Subcutaneous abdominal adipose tissue (tissue), 5 donors: ENCODE measurements at regions not wholly inside any gene's neighbourhood (a gene's known extent, or its start where the extent isn't known, plus 50 kb on each side); places are given as distances from the start of the nearest gene placed in this dataset.

Source experiments
- H3K27ac ChIP-seq: one replicate; pipeline ENCODE4 v1.7.0; 2013; ENCODE audit warnings: low read depth, mild to moderate bottlenecking, inconsistent platforms, low read length, moderate library complexity
- H3K27me3 ChIP-seq, 5 donors: one replicate each; pipeline ENCODE4 v1.7.0; 2013; ENCODE audit warnings: low read length in 5 of 5, inconsistent platforms in 1 of 5; ENCODE audit not compliant: control insufficient read depth in 5 of 5, insufficient read depth in 4 of 5
- H3K36me3 ChIP-seq, 5 donors: one replicate each; pipeline ENCODE4 v1.7.0; 2013; ENCODE audit warnings: low read length in 5 of 5; ENCODE audit not compliant: control insufficient read depth in 5 of 5, insufficient read depth in 5 of 5
- H3K4me1 ChIP-seq, 5 donors: one replicate each; pipeline ENCODE4 v1.7.0; 2013; ENCODE audit warnings: low read length in 5 of 5, mild to moderate bottlenecking in 3 of 5, moderate library complexity in 1 of 5; ENCODE audit not compliant: control insufficient read depth in 5 of 5, insufficient read depth in 5 of 5
- H3K4me3 ChIP-seq, 5 donors: one replicate each; pipeline ENCODE4 v1.7.0; 2013; ENCODE audit warnings: low read length in 5 of 5, low read depth in 1 of 5
- H3K9ac ChIP-seq, 5 donors: one replicate each; pipeline ENCODE4 v1.7.0; 2013; ENCODE audit warnings: low read length in 5 of 5, mild to moderate bottlenecking in 4 of 5, moderate library complexity in 3 of 5
- H3K9me3 ChIP-seq, 5 donors: one replicate each; pipeline ENCODE4 v1.7.0; 2013; ENCODE audit warnings: low read length in 5 of 5; ENCODE audit not compliant: control insufficient read depth in 5 of 5
- donor health status: healthy.
- donor health status: healthy.
- donor health status: healthy.
- donor health status: healthy.
- donor health status: healthy.

- Histone ChIP-seq H3K4me3 (no peak overlapping the region), H3K27ac (no peak overlapping the region), H3K9me3 (peaks cover 0 to 4% (median 0%) of the 10 kb centered on the region in 5 donors), H3K36me3 (no peaks in the 10 kb centered on the region), H3K27me3 (peaks cover 4 to 11% (median 5%) of the 10 kb centered on the region in 5 donors), H3K4me1 (no peaks in the 10 kb centered on the region), H3K9ac (no peak overlapping the region)
Observed at GRCh38 chr1:37085393-37085792, 51.1 kb upstream of the GRIK3 start.

- no peak overlapping the region for H3K4me3 ChIP-seq
- no peak overlapping the region for H3K27ac ChIP-seq
- H3K27me3 ChIP-seq = peaks cover 5 to 22% (median 8%) of the 10 kb centered on the region in 5 donors
- no peaks in the 10 kb centered on the region for H3K4me1 ChIP-seq
- no peak overlapping the region for H3K9ac ChIP-seq
- peaks cover 0 to 4% (median 0%) of the 10 kb centered on the region in 5 donors for H3K9me3 ChIP-seq
- no peaks in the 10 kb centered on the region for H3K36me3 ChIP-seq
Observed at GRCh38 chr1:37089750-37090149, 55.4 kb upstream of the GRIK3 start.

GRCh38 chr1:37090671-37091070 is 56.4 kb upstream of the GRIK3 start:
- Histone ChIP-seq H3K9me3 (peaks cover 0 to 4% (median 0%) of the 10 kb centered on the region in 5 donors), H3K9ac (no peak overlapping the region), H3K36me3 (no peaks in the 10 kb centered on the region), H3K27ac (no peak overlapping the region), H3K27me3 (peaks cover 8 to 24% (median 10%) of the 10 kb centered on the region in 5 donors), H3K4me3 (no peak overlapping the region), H3K4me1 (no peaks in the 10 kb centered on the region)

- no peak overlapping the region for H3K27ac ChIP-seq
- H3K4me3 ChIP-seq = no peak overlapping the region
- no peak overlapping the region for H3K9ac ChIP-seq
- H3K4me1 ChIP-seq = no peaks in the 10 kb centered on the region
- peaks cover 0 to 2% (median 0%) of the 10 kb centered on the region in 5 donors for H3K9me3 ChIP-seq
- peaks cover 5 to 27% (median 10%) of the 10 kb centered on the region in 5 donors for H3K27me3 ChIP-seq
- H3K36me3 ChIP-seq = no peaks in the 10 kb centered on the region
Observed at GRCh38 chr1:37092937-37093336, 58.6 kb upstream of the GRIK3 start.

GRCh38 chr1:37094302-37094701 is 60.0 kb upstream of the GRIK3 start:
- H3K36me3 ChIP-seq = no peaks in the 10 kb centered on the region
- H3K27me3 ChIP-seq = peaks cover 5 to 21% (median 10%) of the 10 kb centered on the region in 5 donors

GRCh38 chr1:37096523-37096922 is 62.2 kb upstream of the GRIK3 start:
- no peaks in the 10 kb centered on the region for H3K36me3 ChIP-seq
- peaks cover 5 to 24% (median 10%) of the 10 kb centered on the region in 5 donors for H3K27me3 ChIP-seq
- H3K4me1 ChIP-seq = no peaks in the 10 kb centered on the region
- no peak overlapping the region for H3K9ac ChIP-seq
- no peak overlapping the region for H3K27ac ChIP-seq
- H3K4me3 ChIP-seq = no peak overlapping the region
- peaks cover 0 to 2% (median 0%) of the 10 kb centered on the region in 5 donors for H3K9me3 ChIP-seq

More at GRCh38 chr1:37094302-37094701, 60.0 kb upstream of the GRIK3 start:
- H3K4me1 ChIP-seq = no peaks in the 10 kb centered on the region
- H3K9ac ChIP-seq = no peak overlapping the region
- H3K4me3 ChIP-seq = no peak overlapping the region
- H3K27ac ChIP-seq = no peak overlapping the region
- H3K9me3 ChIP-seq = peaks cover 0 to 2% (median 0%) of the 10 kb centered on the region in 5 donors

GRCh38 chr1:37097731-37098130 is 63.4 kb upstream of the GRIK3 start:
- Histone ChIP-seq H3K27me3 (peaks cover 5 to 28% (median 16%) of the 10 kb centered on the region in 5 donors), H3K4me3 (no peak overlapping the region)

GRCh38 chr1:37098237-37098636 is 63.9 kb upstream of the GRIK3 start:
- H3K27me3 ChIP-seq = peaks cover 5 to 26% (median 16%) of the 10 kb centered on the region in 5 donors
- no peaks in the 10 kb centered on the region for H3K9me3 ChIP-seq
- H3K4me3 ChIP-seq = no peak overlapping the region
- H3K4me1 ChIP-seq = no peaks in the 10 kb centered on the region
- H3K9ac ChIP-seq = no peak overlapping the region
- no peaks in the 10 kb centered on the region for H3K36me3 ChIP-seq
- H3K27ac ChIP-seq = no peak overlapping the region

More at GRCh38 chr1:37097731-37098130, 63.4 kb upstream of the GRIK3 start:
- Histone ChIP-seq H3K27ac (no peak overlapping the region), H3K9me3 (no peaks in the 10 kb centered on the region), H3K36me3 (no peaks in the 10 kb centered on the region), H3K9ac (no peak overlapping the region), H3K4me1 (no peaks in the 10 kb centered on the region)

- Histone ChIP-seq H3K27ac (no peak overlapping the region), H3K9me3 (no peaks in the 10 kb centered on the region), H3K4me3 (no peak overlapping the region), H3K4me1 (no peaks in the 10 kb centered on the region), H3K9ac (no peak overlapping the region), H3K36me3 (no peaks in the 10 kb centered on the region), H3K27me3 (peaks cover 0 to 14% (median 6%) of the 10 kb centered on the region in 5 donors)
Observed at GRCh38 chr1:37100310-37100709, 66.0 kb upstream of the GRIK3 start.

- Histone ChIP-seq H3K27ac (no peak overlapping the region), H3K9me3 (no peaks in the 10 kb centered on the region), H3K36me3 (no peaks in the 10 kb centered on the region), H3K4me3 (no peak overlapping the region), H3K4me1 (no peaks in the 10 kb centered on the region), H3K9ac (no peak overlapping the region), H3K27me3 (peaks cover 0 to 11% (median 3%) of the 10 kb centered on the region in 5 donors)
Observed at GRCh38 chr1:37102656-37103382, 68.5 kb upstream of the GRIK3 start.
